GM12864 (cell line): ENCODE measurements at regions not wholly inside any gene's neighbourhood (a gene's known extent, or its start where the extent isn't known, plus 50 kb on each side); places are given as distances from the start of the nearest gene placed in this dataset.
A peak's percentile ranks its signal among the peaks of the same experiment; 100 is the strongest.

Experiments used
- DNase-seq: peaks from one replicate; pipeline ENCODE4 v3.0.0-alpha.2; 2011; ENCODE audit warnings: low read depth
- H3K4me3 ChIP-seq: 2 replicates; pipeline ENCODE4 v1.5.1; 2011; ENCODE audit warnings: mild to moderate bottlenecking, low read depth, low read length, control low read depth
- CTCF ChIP-seq: IDR thresholded peaks from 2 replicates; pipeline ENCODE4 v1.5.1; 2011; ENCODE audit warnings: low read depth, mild to moderate bottlenecking, moderate library complexity, low read length, control low read depth, inconsistent platforms; ENCODE audit errors: missing control alignments

GRCh38 chr4:125734504-125734903 is 419.7 kb downstream of the FAT4 start:
- no peak for TF ChIP-seq CTCF
- no peak overlapping the region for H3K4me3 ChIP-seq
- no peak for DNase-seq

DNA sequence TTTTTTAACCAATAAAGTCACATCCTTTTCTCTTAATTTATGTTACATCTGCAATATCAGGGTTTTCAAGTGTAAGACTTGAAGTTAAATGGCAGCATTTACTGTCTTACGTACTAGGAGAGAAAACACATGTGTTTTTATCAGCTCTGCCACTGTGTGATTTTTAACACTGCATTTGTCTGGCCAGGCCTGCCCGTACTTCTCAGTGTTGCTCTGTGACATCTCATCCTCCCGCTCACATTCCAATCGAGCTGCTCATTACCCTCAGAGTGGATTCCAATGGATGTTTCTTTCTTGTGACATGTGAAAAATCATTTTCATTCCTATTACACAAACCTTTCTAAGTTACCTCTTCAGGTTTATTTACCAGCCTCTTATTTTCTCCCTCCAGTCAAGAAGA is 420.3 kb downstream of the FAT4 start:
- no peak for DNase-seq
- no peak overlapping the region for H3K4me3 ChIP-seq
- TF ChIP-seq CTCF: no peak

DNA sequence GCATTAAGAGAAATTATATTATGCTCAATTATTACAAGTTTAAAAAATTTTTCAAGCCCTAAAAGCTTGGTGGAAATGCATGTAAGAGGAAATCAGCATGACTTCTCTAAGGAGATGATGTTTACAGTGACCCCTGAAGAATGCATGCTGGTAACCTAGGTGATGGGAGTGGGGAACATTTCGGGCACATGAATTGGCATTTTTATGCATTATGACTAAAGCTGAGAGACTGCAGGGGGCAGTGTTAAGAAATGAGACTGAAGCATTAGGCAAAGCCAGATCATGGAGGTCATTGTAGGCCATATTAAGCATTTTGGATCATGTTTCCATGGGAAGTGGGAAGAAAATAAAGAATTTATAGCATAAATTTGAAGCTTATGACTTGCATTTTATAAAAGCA is 421.3 kb downstream of the FAT4 start:
- no peak overlapping the region for H3K4me3 ChIP-seq
- no peak for DNase-seq
- no peak for TF ChIP-seq CTCF

GRCh38 chr4:125739760-125740159 is 425.0 kb downstream of the FAT4 start:
- no peak for DNase-seq
- no peak for TF ChIP-seq CTCF
- no peak overlapping the region for H3K4me3 ChIP-seq

GRCh38 chr4:125741825-125742452 is 427.2 kb downstream of the FAT4 start:
- DNase-seq: no peak
- no peak overlapping the region for H3K4me3 ChIP-seq
- TF ChIP-seq CTCF: peak; percentile 19

DNA sequence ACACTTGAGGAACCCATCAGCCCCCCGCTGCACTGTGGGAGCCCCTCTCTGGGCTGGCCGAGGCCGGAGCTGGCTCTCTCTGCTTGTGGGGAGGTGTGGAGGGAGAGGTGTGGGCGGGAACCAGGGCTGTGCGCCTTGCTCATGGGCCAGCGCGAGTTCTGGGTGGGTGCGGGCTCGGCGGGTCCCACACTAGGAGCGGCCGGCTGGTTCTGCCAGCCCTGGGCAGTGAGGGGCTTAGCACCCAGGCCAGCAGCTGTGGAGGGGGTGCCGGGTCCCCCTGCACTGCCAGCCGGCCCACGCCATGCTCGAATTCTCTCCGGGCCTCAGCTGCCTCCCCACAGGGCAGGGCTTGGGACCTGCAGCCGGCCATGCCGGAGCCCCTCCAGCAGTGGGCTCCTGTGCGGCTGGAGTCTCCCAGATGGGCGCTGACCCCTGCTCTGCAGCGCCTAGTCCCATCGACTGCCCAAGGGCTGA is 430.2 kb downstream of the FAT4 start:
- DNase-seq: no peak
- TF ChIP-seq CTCF: no peak

DNA sequence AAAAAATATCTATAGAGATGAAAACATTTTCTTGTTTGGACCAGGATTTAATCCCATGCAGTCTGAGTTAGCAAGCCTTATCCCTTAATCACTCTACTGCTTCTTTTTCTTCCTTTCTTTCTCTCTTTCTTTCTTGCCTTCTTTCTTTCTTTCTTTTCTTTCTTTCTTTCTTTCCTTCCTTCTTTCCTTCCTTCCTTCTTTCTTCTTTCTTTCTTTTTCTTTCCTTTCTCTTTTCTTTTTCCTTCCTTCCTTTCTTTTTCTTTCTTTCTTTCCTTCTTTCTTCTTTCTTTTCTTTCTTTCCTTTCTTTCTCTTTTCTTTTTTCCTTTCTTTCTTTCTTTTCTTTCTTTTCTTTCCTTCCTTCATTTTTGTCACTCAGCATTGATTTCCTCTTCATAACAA is 434.6 kb downstream of the FAT4 start:
- no peak for DNase-seq
- TF ChIP-seq CTCF: no peak
- no peak overlapping the region for H3K4me3 ChIP-seq

More for the DNA sequence above, 430.2 kb downstream of the FAT4 start:
- no peak overlapping the region for H3K4me3 ChIP-seq
